Right atrium auricular region (tissue), 2 donors: ENCODE measurements at regions not wholly inside any gene's neighbourhood (a gene's known extent, or its start where the extent isn't known, plus 50 kb on each side); places are given as distances from the start of the nearest gene placed in this dataset.

Experiments used
- DNase-seq: peaks from one replicate; pipeline ENCODE4 v3.0.0-alpha.2; 2019; ENCODE audit warnings: low spot score
- H3K27ac ChIP-seq, 2 donors: fragments of 200-600 bp; sonication (generic); 1 replicate in 1 of 2; 2 replicates in 1 of 2; pipeline ENCODE4 v1.5.1; 2016 to 2019
- H3K27me3 ChIP-seq, 2 donors: fragments of 200-600 bp; sonication (generic); one replicate each; pipeline versions ENCODE4 v1.5.1 to v1.6.0; 2017 to 2019
- H3K36me3 ChIP-seq: fragments of 200-600 bp; sonication (generic); one replicate; pipeline ENCODE4 v1.5.1; 2016
- H3K4me1 ChIP-seq, 2 donors: fragments of 200-600 bp; sonication (generic); one replicate each; pipeline versions ENCODE4 v1.5.1 to v1.6.0; 2017 to 2019
- H3K4me3 ChIP-seq, 2 donors: fragments of 200-600 bp; sonication (generic); 1 replicate in 1 of 2; 2 replicates in 1 of 2; pipeline ENCODE4 v1.5.1; 2017 to 2019; ENCODE audit warnings: mild to moderate bottlenecking in 1 of 2, moderate library complexity in 1 of 2
- H3K9me3 ChIP-seq, 2 donors: fragments of 200-600 bp; sonication (generic); one replicate each; pipeline ENCODE4 v1.5.1; 2019
- TF ChIP-seq, protein P1 (sequence below), 2 donors: fragments of 200-600 bp; sonication (generic); IDR thresholded peaks; one replicate each; pipeline ENCODE4 v1.5.1; 2019; ENCODE audit warnings: antibody characterized with exemption in 2 of 2

DNA sequence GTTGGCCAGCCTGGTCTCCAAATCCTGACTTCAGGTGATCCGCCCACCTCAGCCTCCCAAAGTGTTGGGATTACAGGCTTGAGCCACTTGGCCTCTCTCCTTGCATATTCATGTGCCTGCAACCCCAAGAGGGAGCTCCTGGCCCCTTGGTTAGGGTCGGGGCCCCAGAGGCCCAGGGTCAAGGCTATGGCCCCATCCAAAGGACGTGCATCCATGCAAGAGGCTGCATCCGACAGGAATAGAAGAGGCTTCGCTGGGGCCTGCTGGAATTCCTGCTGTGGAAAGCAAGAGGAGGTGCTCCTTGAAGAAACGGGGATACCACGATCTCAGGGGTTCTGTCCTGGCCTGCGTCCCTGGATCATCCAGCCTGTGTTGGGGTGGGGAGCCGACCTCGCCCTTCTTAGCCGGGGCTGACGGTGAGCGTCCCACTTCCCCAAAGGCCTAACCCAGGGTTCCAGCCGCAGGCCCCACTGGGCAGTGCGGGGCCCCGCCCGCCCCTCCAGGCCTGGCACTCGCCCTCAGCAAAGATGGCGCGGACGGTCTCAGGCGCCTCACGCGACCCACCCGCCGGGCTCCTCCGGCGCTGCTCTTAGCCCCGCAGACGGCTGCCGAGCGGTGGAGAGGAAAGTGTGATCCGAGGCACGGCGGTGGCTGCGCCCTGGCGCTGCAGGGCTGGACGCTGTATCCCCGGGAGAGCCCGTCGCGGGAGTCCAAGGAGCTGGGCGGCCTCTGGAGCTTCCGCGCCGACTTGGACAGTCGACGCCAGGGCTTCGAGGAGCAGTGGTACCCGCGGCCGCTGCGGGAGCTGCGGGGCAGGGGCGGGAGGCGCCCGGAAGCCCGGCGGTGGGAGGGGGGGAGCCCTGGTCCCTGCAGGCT lies 54.7 kb downstream of the ZNF727 start:
- no peaks in the 10 kb centered on the region for H3K27me3 ChIP-seq
- no peaks in the 10 kb centered on the region for H3K4me1 ChIP-seq
- H3K36me3 ChIP-seq: no peaks in the 10 kb centered on the region
- no peak overlapping the region for H3K4me3 ChIP-seq
- TF ChIP-seq, protein P1, sequence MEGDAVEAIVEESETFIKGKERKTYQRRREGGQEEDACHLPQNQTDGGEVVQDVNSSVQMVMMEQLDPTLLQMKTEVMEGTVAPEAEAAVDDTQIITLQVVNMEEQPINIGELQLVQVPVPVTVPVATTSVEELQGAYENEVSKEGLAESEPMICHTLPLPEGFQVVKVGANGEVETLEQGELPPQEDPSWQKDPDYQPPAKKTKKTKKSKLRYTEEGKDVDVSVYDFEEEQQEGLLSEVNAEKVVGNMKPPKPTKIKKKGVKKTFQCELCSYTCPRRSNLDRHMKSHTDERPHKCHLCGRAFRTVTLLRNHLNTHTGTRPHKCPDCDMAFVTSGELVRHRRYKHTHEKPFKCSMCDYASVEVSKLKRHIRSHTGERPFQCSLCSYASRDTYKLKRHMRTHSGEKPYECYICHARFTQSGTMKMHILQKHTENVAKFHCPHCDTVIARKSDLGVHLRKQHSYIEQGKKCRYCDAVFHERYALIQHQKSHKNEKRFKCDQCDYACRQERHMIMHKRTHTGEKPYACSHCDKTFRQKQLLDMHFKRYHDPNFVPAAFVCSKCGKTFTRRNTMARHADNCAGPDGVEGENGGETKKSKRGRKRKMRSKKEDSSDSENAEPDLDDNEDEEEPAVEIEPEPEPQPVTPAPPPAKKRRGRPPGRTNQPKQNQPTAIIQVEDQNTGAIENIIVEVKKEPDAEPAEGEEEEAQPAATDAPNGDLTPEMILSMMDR (IDR thresholded peaks at IDR 0.05): no peak
- no peak overlapping the region for H3K27ac ChIP-seq
- peaks cover 0 to 47% of the 10 kb centered on the region in 2 donors for H3K9me3 ChIP-seq
- peak; percentile 34 for DNase-seq

DNA sequence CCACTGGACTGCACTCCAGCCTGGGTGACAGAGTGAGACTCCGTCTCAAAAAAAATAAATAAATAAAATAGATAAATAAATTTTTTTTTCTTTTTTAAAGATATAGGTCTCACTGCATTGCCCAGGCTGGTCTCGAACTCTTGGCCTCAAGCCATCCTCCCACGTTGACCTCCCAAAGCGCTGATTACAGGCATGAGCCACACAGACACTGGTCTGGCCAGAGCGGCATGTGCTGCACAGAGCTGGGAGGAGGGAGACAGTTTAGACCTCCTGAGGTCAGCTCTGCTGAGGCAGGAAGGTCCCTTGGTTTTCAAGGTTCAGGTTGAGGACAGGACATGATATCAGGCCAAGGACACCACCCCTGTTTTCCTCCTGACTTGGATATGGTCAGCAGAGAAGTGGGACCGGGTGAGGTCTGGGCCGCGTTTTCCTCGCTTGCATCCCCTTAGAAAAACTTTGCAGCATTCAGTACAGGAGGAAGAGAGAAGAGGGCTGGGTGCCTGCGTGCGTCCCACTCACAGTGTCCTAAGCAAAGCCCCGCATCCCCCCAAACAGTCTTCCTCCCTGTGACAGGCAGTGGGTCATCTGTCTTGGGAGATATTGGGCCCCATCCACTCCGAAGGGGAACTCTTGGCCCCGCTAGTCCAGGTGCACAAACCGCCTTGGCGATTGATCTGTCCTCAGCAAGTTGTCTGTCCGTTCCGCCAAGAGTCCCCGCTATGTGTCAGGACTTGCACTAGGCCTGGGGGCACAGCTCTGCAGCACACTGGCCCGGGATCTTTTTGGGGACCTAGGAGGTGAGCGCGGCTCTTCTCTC lies 56.1 kb downstream of the ZNF727 start:
- TF ChIP-seq, protein P1 (IDR thresholded peaks at IDR 0.05): no peak
- H3K4me3 ChIP-seq: no peak overlapping the region
- peaks cover 0 to 47% of the 10 kb centered on the region in 2 donors for H3K9me3 ChIP-seq
- H3K27me3 ChIP-seq: no peaks in the 10 kb centered on the region
- H3K27ac ChIP-seq: no peak overlapping the region
- H3K36me3 ChIP-seq: no peaks in the 10 kb centered on the region
- DNase-seq: peak; percentile 50
- H3K4me1 ChIP-seq: no peaks in the 10 kb centered on the region

DNA sequence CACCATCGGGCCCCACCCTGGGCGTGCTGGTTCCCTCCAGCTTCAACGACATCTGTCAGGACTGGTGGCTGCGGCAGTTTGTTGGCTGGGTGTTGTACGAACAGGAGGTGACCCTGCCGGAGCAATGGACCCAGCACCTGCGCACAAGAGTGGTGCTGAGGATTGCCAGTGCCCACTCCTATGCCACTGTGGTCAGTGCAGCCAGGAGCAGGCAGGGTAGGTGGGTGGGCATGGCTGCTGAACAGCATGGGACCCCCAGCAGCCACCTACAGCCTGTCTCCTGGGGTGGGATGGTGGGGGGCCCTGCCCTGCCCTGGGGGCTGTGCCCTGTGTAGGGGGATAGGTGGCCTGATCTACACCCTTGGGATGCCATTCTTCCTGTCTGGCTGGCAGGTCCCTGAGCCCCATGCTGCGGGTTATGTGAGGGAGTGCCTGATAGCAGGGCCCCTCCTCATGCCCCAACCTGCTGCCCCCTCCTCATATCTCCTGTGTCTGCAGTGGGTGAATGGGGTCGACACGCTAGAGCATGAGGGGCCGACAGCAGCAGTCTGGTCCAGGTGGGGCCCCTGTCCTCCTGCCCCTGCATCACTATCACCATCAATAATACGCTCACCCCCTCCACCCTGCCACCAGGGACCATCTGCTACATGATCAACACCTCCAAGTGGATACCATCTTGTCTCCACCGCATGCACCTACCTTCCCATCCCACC lies 56.9 kb downstream of the ZNF727 start:
- Histone ChIP-seq H3K27ac (no peak overlapping the region), H3K36me3 (no peaks in the 10 kb centered on the region), H3K4me3 (no peak overlapping the region), H3K27me3 (no peaks in the 10 kb centered on the region), H3K9me3 (peaks cover 0 to 39% of the 10 kb centered on the region in 2 donors), H3K4me1 (no peaks in the 10 kb centered on the region)
- TF ChIP-seq, protein P1 (IDR thresholded peaks at IDR 0.05): no peak
- DNase-seq: peak; percentile 42

DNA sequence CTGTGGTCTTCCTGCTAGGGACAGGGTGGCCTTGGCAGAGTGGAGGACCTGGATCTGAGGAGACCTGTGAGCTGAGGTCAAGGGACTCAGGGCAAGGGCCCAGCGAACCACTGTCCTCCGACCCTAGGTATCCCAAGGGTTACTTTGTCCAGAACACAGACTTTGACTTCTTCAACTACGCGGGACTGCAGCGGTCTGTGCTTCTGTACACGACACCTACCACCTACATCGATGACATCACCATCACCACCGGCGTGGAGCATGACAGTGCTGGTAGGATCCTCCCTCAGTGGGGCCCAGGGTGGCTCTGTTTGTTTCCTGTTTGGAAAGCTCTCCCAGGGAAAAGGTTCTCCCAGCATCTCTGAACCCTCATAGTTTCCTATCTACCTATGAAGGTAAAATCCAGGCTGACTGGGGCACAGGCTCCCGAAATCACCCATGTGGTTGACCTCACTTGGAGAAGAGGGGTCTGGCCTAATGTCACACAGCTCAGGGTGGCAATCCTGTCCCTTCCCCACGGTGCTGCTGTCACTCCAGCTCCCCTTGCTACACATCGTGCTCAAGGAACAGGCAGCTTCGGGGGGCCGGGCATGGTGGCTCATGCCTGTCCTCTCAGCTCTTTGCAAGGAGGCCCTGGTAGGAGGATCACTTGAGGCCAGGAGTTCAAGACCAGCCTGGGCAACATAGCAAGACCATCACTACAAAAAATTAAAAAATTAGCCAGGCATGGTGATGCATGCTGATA lies 57.6 kb downstream of the ZNF727 start:
- TF ChIP-seq, protein P1 (IDR thresholded peaks at IDR 0.05): no peak
- Histone ChIP-seq H3K27ac (no peak overlapping the region), H3K27me3 (no peaks in the 10 kb centered on the region), H3K4me1 (no peaks in the 10 kb centered on the region), H3K9me3 (peaks cover 0 to 37% of the 10 kb centered on the region in 2 donors), H3K4me3 (no peak overlapping the region), H3K36me3 (no peaks in the 10 kb centered on the region)
- peak; percentile 18 for DNase-seq

DNA sequence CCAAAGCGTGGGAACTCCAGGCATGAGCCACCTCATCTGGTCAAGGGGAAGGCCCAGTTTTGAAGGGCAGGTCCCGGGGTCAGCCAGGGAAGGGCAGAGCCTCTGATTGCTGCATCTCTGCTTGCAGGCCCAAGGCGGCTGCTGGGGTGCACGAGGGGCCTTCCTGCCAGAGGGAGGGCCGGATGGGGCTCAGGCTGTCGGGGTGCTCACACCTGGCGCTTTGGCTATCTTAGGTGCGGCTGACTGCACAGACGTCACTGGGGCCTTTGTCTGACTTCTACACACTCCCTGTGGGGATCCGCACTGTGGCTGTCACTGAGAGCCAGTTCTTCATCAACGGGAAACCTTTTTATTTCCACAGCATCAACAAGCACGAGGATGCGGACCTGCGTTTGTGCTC lies 68.7 kb downstream of the ZNF727 start:
- DNase-seq: no peak
- Histone ChIP-seq H3K4me1 (no peaks in the 10 kb centered on the region), H3K9me3 (peaks cover 0 to 6% of the 10 kb centered on the region in 2 donors), H3K36me3 (no peaks in the 10 kb centered on the region), H3K27ac (no peak overlapping the region), H3K4me3 (no peak overlapping the region), H3K27me3 (no peaks in the 10 kb centered on the region)
- TF ChIP-seq, protein P1 (IDR thresholded peaks at IDR 0.05): no peak
